Tibial nerve (tissue), 4 donors: ENCODE measurements at regions not wholly inside any gene's neighbourhood (a gene's known extent, or its start where the extent isn't known, plus 50 kb on each side); places are given as distances from the start of the nearest gene placed in this dataset.

Experiments used
- EP300 ChIP-seq, 2 donors: sonication (generic); formaldehyde crosslinking; IDR thresholded peaks; one replicate each; pipeline ENCODE4 v1.6.1; 2017; ENCODE audit warnings: antibody characterized with exemption in 2 of 2, mild to moderate bottlenecking in 1 of 2
- POLR2A ChIP-seq, 2 donors: fragments of 450-650 bp; IDR thresholded peaks; one replicate each; pipeline ENCODE4 v1.6.1; 2017; ENCODE audit warnings: antibody characterized with exemption in 2 of 2, mild to moderate bottlenecking in 2 of 2, moderate library complexity in 2 of 2
- TF ChIP-seq, protein P1 (sequence below), 5 experiments: fragments of 200-600 bp in 3 of 5; fragments of 450-650 bp in 2 of 5; sonication (generic) in 3 of 5; IDR thresholded peaks; one replicate each; pipeline ENCODE4 v1.5.1; 2016 to 2019; ENCODE audit warnings: antibody characterized with exemption in 5 of 5, mild to moderate bottlenecking in 3 of 5, moderate library complexity in 2 of 5

DNA sequence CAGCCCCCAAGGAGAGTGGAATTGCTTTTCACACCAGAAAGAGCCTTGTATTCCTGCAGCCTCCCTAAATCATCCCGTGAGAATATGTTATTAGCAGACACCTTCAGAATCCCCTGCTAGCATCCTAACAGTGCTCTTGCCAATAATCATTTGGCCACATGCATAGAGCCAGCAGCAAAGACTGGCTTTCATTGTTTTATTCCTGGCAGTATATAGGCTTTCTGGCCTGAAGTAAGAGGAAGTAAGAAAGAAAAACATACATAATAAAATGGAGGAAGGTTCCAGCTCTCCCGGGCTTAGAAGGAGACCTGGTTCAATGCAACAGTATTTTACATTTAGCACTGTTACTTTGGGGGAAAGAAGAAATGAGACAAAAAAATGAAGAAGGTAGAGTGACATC lies 176.7 kb upstream of the ATF7IP start:
- TF ChIP-seq, protein P1, sequence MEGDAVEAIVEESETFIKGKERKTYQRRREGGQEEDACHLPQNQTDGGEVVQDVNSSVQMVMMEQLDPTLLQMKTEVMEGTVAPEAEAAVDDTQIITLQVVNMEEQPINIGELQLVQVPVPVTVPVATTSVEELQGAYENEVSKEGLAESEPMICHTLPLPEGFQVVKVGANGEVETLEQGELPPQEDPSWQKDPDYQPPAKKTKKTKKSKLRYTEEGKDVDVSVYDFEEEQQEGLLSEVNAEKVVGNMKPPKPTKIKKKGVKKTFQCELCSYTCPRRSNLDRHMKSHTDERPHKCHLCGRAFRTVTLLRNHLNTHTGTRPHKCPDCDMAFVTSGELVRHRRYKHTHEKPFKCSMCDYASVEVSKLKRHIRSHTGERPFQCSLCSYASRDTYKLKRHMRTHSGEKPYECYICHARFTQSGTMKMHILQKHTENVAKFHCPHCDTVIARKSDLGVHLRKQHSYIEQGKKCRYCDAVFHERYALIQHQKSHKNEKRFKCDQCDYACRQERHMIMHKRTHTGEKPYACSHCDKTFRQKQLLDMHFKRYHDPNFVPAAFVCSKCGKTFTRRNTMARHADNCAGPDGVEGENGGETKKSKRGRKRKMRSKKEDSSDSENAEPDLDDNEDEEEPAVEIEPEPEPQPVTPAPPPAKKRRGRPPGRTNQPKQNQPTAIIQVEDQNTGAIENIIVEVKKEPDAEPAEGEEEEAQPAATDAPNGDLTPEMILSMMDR (IDR thresholded peaks at IDR 0.05): no peak
- TF ChIP-seq POLR2A (IDR thresholded peaks at IDR 0.05): no peak
- no peak for TF ChIP-seq EP300 (IDR thresholded peaks at IDR 0.05)
